ENCODE measurements at regions not wholly inside any gene's neighbourhood (a gene's known extent, or its start where the extent isn't known, plus 50 kb on each side); places are given as distances from the start of the nearest gene placed in this dataset.

- TF ChIP-seq CTCF (IDR thresholded peaks at IDR 0.05), result no peak
- no peak for TF ChIP-seq POLR2A (IDR thresholded peaks at IDR 0.05)
Observed at GRCh38 chr2:212930556-212931260, 220.7 kb downstream of the IKZF2 start.
